WTC11 (cell line): ENCODE measurements at regions not wholly inside any gene's neighbourhood (a gene's known extent, or its start where the extent isn't known, plus 50 kb on each side); places are given as distances from the start of the nearest gene placed in this dataset.

ENCODE experiments used
- ATAC-seq: fragments of 200-7000 bp; cut with Tn5 transposase; 2 replicates; pipeline ENCODE4 v1.10.0; 2021; ENCODE audit warnings: mild to moderate bottlenecking, moderate library complexity
- CTCF ChIA-PET: fragments of 300-600 bp; sonication (Branson Sonifier 250); formaldehyde crosslinking; loops from one replicate; lab custom pipeline; 2021; ENCODE audit warnings: antibody characterized with exemption; lab: Charles Lee
- POLR2A ChIA-PET: fragments of 350-600 bp; sonication (Branson Sonifier 250); formaldehyde crosslinking; loops from one replicate; lab custom pipeline; 2021; ENCODE audit warnings: antibody characterized with exemption; lab: Charles Lee
- DNase-seq: peaks from one replicate; pipeline ENCODE4 v3.0.0; 2021; ENCODE audit warnings: low spot score
- H3K27ac Mint-ChIP-seq: 2 replicates; pipeline ENCODE4 v1.8.0; 2021; ENCODE audit warnings: mixed read lengths
- H3K27me3 Mint-ChIP-seq: 2 replicates; pipeline ENCODE4 v1.8.0; 2021; ENCODE audit warnings: low read depth, mild to moderate bottlenecking, moderate library complexity, mixed read lengths
- H3K36me3 Mint-ChIP-seq: 2 replicates; pipeline ENCODE4 v1.8.0; 2021; ENCODE audit warnings: mixed read lengths
- H3K4me1 Mint-ChIP-seq: 2 replicates; pipeline ENCODE4 v1.8.0; 2022; ENCODE audit warnings: mixed read lengths
- H3K4me3 Mint-ChIP-seq: 2 replicates; pipeline ENCODE4 v1.8.0; 2021; ENCODE audit warnings: mild to moderate bottlenecking, moderate library complexity, mixed read lengths
- H3K9me3 Mint-ChIP-seq: 2 replicates; pipeline ENCODE4 v1.8.0; 2021; ENCODE audit warnings: mixed read lengths
- AFF4 ChIP-seq: sonication (generic); formaldehyde crosslinking; IDR thresholded peaks from 2 replicates; pipeline ENCODE4 v1.8.1; 2023; ENCODE audit warnings: mild to moderate bottlenecking, missing genetic modification reagents, borderline replicate concordance
- AR ChIP-seq: fragments of 250-450 bp; sonication (Bioruptor Pico); IDR thresholded peaks from 2 replicates; pipeline ENCODE4 v1.9.0; 2021; ENCODE audit warnings: mild to moderate bottlenecking
- ATF1 ChIP-seq: sonication (generic); formaldehyde crosslinking; IDR thresholded peaks from 2 replicates; pipeline ENCODE4 v1.8.1; 2023; ENCODE audit warnings: mild to moderate bottlenecking, moderate library complexity, missing genetic modification reagents
- CTCF ChIP-seq: fragments of 200-600 bp; IDR thresholded peaks from 2 replicates; pipeline ENCODE4 v1.8.0; 2022; ENCODE audit warnings: antibody characterized with exemption
- ELF4 ChIP-seq: sonication (generic); formaldehyde crosslinking; IDR thresholded peaks from 2 replicates; pipeline ENCODE4 v1.8.1; 2022; ENCODE audit warnings: low read depth, mild to moderate bottlenecking, moderate library complexity, missing genetic modification reagents
- ETV6 ChIP-seq: sonication (generic); formaldehyde crosslinking; IDR thresholded peaks from 2 replicates; pipeline ENCODE4 v1.8.1; 2022; ENCODE audit warnings: mild to moderate bottlenecking, missing genetic modification reagents
- FOXP1 ChIP-seq: sonication (generic); formaldehyde crosslinking; IDR thresholded peaks from 2 replicates; pipeline ENCODE4 v1.8.0; 2022; ENCODE audit warnings: missing genetic modification reagents, mild to moderate bottlenecking, moderate library complexity, borderline replicate concordance
- KAT7 ChIP-seq: sonication (generic); formaldehyde crosslinking; IDR thresholded peaks from 2 replicates; pipeline ENCODE4 v1.8.1; 2023; ENCODE audit warnings: missing genetic modification reagents, mild to moderate bottlenecking, borderline replicate concordance
- TCF7 ChIP-seq: sonication (generic); formaldehyde crosslinking; IDR thresholded peaks from 2 replicates; pipeline ENCODE4 v1.8.0; 2022; ENCODE audit warnings: mild to moderate bottlenecking, low read depth, missing genetic modification reagents, moderate library complexity
- ZNF121 ChIP-seq: sonication (generic); formaldehyde crosslinking; IDR thresholded peaks from 2 replicates; pipeline ENCODE4 v1.8.0; 2023; ENCODE audit warnings: missing genetic modification reagents
- ZNF219 ChIP-seq: sonication (generic); formaldehyde crosslinking; IDR thresholded peaks from 2 replicates; pipeline ENCODE4 v1.8.0; 2023; ENCODE audit warnings: missing genetic modification reagents, mild to moderate bottlenecking, borderline replicate concordance
- ZNF263 ChIP-seq: sonication (generic); formaldehyde crosslinking; IDR thresholded peaks from 2 replicates; pipeline ENCODE4 v1.8.1; 2022; ENCODE audit warnings: low read depth, mild to moderate bottlenecking, moderate library complexity, missing genetic modification reagents
- ZNF317 ChIP-seq: sonication (generic); formaldehyde crosslinking; IDR thresholded peaks from 2 replicates; pipeline ENCODE4 v1.8.1; 2023; ENCODE audit warnings: low read depth, mild to moderate bottlenecking, moderate library complexity, missing genetic modification reagents, borderline replicate concordance
- ZNF396 ChIP-seq: fragments of 250-450 bp; sonication (Bioruptor Pico); IDR thresholded peaks from 2 replicates; pipeline ENCODE4 v1.8.0; 2021; ENCODE audit warnings: mild to moderate bottlenecking, moderate library complexity, borderline replicate concordance
- ZNF416 ChIP-seq: fragments of 250-450 bp; sonication (Bioruptor Pico); IDR thresholded peaks from 2 replicates; pipeline ENCODE4 v1.9.0; 2021; ENCODE audit warnings: mild to moderate bottlenecking, inconsistent platforms
- TF ChIP-seq, protein P1 (sequence below): sonication (generic); formaldehyde crosslinking; conservative IDR thresholded peaks from 2 replicates; pipeline ENCODE4 v1.8.1; 2022; ENCODE audit warnings: mild to moderate bottlenecking, missing genetic modification reagents
- TF ChIP-seq, protein P2 (sequence below): sonication (generic); formaldehyde crosslinking; IDR thresholded peaks from 2 replicates; pipeline ENCODE4 v1.8.0; 2023; ENCODE audit warnings: mild to moderate bottlenecking, missing genetic modification reagents

GRCh38 chr18:37946324-37946723, 380.7 kb upstream of the CELF4 start (continued):
- TF ChIP-seq ATF1 (CRISPR knock-in tag) (no peak), ZNF317 (CRISPR knock-in tag) (no peak), ZNF416 (CRISPR knock-in tag) (no peak), ZNF121 (no peak)

- H3K27ac Mint-ChIP-seq, result no peak overlapping the region
- H3K4me1 Mint-ChIP-seq, result no peaks in the 10 kb centered on the region
- DNase-seq (no peak), ATAC-seq (no peak)
- no peak overlapping the region for H3K4me3 Mint-ChIP-seq
- peaks cover 4% of the 10 kb centered on the region; the same call in 1 of the 2 replicates for H3K36me3 Mint-ChIP-seq
- H3K9me3 Mint-ChIP-seq, result peaks cover 6% of the 10 kb centered on the region
- CTCF ChIA-PET, result no interaction called here
- TF ChIP-seq KAT7, result no peak
- TF ChIP-seq ZNF219 (CRISPR knock-in tag), result no peak
- TF ChIP-seq, protein P1, sequence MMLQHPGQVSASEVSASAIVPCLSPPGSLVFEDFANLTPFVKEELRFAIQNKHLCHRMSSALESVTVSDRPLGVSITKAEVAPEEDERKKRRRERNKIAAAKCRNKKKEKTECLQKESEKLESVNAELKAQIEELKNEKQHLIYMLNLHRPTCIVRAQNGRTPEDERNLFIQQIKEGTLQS, result no peak
- TF ChIP-seq FOXP1 (CRISPR knock-in tag), result no peak
- TF ChIP-seq ZNF263 (CRISPR knock-in tag), result no peak
- no peak for TF ChIP-seq AFF4
- TF ChIP-seq, all 79 proteins: peak for 0
- POLR2A ChIA-PET, result no interaction called here
- H3K27me3 Mint-ChIP-seq, result peaks cover 2% of the 10 kb centered on the region; the same call in 1 of the 2 replicates
These were observed 379.2 kb upstream of the CELF4 start for GRCh38 chr18:37944700-37945270.

- H3K4me3 Mint-ChIP-seq, result no peak overlapping the region
- H3K9me3 Mint-ChIP-seq, result peaks cover 20% of the 10 kb centered on the region
- H3K4me1 Mint-ChIP-seq, result no peaks in the 10 kb centered on the region
- ChIA-PET CTCF (no interaction called here), POLR2A (no interaction called here)
- H3K27ac Mint-ChIP-seq, result no peak overlapping the region
- peaks cover 13% of the 10 kb centered on the region for H3K36me3 Mint-ChIP-seq
- DNase-seq, result no peak
- ATAC-seq, result no peak
- H3K27me3 Mint-ChIP-seq, result no peaks in the 10 kb centered on the region; the same call in 1 of the 2 replicates
- TF ChIP-seq AR (CRISPR knock-in tag) (no peak), ZNF219 (CRISPR knock-in tag) (no peak), ZNF396 (CRISPR knock-in tag) (no peak), AFF4 (no peak), ELF4 (CRISPR knock-in tag) (no peak), TCF7 (CRISPR knock-in tag) (no peak), CTCF (no peak), ETV6 (CRISPR knock-in tag) (no peak)
- TF ChIP-seq, protein P2, sequence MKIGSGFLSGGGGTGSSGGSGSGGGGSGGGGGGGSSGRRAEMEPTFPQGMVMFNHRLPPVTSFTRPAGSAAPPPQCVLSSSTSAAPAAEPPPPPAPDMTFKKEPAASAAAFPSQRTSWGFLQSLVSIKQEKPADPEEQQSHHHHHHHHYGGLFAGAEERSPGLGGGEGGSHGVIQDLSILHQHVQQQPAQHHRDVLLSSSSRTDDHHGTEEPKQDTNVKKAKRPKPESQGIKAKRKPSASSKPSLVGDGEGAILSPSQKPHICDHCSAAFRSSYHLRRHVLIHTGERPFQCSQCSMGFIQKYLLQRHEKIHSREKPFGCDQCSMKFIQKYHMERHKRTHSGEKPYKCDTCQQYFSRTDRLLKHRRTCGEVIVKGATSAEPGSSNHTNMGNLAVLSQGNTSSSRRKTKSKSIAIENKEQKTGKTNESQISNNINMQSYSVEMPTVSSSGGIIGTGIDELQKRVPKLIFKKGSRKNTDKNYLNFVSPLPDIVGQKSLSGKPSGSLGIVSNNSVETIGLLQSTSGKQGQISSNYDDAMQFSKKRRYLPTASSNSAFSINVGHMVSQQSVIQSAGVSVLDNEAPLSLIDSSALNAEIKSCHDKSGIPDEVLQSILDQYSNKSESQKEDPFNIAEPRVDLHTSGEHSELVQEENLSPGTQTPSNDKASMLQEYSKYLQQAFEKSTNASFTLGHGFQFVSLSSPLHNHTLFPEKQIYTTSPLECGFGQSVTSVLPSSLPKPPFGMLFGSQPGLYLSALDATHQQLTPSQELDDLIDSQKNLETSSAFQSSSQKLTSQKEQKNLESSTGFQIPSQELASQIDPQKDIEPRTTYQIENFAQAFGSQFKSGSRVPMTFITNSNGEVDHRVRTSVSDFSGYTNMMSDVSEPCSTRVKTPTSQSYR (CRISPR knock-in tag), result no peak
These were observed 371.7 kb upstream of the CELF4 start for GRCh38 chr18:37937287-37937686.
